NCI-H187 (cell line): ENCODE measurements at regions not wholly inside any gene's neighbourhood (a gene's known extent, or its start where the extent isn't known, plus 50 kb on each side); places are given as distances from the start of the nearest gene placed in this dataset.
A peak's percentile ranks its signal among the peaks of the same experiment; 100 is the strongest.

ENCODE experiments used
- DNase-seq, 2 experiments: peaks; one replicate each; lab custom pipeline; 2025; lab: John Stamatoyannopoulos, UW

GRCh38 chr11:13869398-13869886 is 93.1 kb upstream of the SPON1 start:
- DNase-seq = no peak

DNA sequence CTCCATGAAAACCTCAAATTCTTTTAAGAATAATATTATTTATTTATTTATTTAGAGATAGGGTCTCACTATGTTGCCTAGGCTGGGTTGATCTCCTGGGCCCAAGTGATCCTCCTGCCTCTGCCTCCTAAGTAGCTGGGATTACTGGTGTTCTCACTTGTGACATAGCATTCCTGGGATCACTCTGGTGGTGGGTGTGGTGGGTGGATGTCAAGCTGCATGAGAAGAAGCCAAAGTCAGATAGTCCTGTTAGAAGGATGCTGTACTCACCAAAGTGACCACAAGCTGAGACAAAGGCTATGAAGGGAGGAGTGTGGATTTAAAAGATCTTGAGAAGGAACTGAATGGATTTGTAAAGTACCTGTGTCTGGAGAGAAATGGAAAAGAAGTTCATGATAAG is 87.9 kb upstream of the SPON1 start:
- no peak for DNase-seq

DNA sequence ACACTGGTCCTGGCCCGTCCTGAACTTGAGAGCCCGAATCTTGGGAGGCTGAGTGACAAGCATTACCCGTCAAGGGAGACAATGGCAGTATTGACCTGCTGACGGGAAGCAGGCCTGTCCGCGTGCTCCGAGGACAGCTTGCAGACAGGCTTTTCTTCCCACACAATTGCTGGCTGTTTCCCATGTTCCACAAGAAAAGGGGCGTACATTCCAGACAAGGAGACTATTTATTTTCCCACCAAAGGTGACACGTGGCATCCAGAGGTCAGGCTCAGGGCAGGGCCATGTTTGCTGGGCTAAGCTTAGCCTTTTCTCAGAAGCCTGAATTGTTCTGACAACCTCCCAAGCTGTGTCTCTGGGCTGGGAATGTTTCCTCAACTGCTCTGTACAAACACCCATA is 86.9 kb upstream of the SPON1 start:
- DNase-seq = no peak

DNA sequence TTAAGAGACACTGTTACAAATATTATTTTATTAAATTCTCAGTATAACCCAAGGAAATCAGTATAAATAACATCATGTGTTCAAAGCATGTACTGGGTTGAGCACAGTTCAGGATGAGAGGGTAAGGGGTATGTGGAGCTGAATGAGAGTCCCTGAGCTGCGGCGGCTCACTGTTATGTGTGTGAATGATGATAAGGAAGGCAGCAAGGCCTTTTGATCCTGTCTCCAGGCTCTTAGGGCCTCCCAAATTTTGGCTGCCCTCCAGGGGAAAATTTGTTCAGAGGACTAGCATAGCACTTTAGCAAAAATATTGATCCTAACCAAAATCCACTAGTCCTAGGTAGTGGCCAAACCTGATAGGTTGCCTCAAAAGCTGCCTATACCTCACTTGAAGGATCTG is 86.1 kb upstream of the SPON1 start:
- no peak for DNase-seq

DNA sequence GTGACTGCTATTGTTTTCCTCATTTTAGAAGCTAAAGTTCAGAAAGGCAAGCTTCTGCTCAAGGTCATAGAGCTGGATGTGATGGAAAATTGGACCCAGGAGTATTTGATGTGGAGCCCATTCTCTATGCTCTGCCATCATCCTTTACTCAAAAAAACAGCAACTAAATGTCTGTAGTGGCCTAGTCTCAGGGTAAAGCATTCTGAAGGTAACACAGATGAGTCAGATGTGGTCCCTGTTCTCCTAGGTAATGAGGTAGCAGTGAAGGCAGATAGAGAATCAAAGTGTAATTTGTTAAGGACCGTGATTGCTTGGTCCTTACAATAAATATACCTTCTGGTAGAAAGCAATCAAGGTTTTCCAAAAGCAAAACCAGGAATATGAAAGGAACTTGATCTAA is 84.4 kb upstream of the SPON1 start:
- DNase-seq = no peak

- DNase-seq = no peak
Observed at GRCh38 chr11:13880634-13881033, 81.9 kb upstream of the SPON1 start.

GRCh38 chr11:13881226-13881905 is 81.2 kb upstream of the SPON1 start:
- DNase-seq = no peak

DNA sequence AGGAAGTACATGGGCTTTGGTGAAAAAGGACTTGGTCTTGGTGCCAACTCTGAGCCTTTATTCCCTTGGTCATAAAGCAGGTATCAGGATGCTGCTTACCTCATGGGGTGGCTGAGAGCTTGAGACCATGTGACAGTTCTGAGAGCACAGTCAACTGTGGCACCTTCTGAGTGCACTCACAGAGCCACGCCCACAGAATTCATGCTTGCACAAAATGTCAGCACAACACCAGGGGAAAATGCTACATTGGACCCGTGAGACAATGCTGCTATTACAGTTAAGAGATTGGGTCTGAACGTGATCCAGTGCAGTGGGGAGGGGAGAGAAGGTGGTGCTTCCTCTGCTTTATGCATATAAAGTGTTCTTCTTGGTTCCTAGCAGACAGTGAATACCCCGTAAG is 79.5 kb upstream of the SPON1 start:
- peak; percentile 58 to 84 for DNase-seq

DNA sequence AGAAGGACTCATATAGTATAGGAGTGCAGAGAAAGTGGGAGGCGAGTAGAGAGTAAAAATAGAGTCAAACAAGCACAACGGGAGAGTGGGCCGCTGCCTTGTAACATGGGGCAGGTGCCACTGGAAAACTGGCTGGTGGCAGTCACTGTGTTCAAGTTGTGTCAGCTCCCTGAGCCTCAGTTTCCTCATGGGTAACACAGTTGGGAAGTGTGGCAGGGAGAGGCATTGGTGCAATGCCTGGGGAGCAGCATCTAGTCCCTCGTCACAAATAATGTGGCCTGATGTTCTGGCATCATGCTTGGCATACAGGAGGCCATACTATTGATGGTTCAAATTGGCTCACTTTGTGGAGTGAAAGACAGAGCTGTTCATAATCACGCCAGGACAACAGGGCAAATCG is 78.9 kb upstream of the SPON1 start:
- no peak for DNase-seq

DNA sequence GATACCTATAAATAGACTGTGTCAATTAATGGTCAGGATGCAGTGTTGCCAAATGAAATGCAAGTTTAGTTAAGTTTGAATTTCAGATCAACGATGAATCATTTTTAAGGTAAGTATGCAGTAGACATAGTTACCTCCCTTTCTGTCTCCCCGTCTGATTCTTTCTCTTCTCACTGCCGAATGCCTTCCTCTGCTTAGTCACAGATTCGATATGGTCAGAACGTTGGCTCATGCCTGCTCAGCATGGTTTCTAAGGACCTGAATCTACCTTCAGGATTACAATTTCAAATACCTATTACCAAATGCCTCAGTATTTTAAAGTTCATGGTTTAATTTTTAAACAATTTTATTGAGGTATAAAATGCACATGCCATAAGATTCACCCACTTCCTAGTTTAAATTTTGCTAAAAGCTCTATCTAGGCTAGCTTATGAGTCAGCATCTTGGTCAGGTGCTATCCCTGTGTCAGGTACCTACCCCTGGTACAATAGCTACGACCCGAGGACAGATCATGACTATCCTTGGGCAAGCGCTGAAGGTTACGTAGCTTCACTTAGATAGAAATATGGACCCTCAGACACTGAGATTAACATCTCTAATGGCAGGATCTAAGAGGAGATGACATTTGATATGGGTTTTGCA is 78.2 kb upstream of the SPON1 start:
- DNase-seq = no peak

DNA sequence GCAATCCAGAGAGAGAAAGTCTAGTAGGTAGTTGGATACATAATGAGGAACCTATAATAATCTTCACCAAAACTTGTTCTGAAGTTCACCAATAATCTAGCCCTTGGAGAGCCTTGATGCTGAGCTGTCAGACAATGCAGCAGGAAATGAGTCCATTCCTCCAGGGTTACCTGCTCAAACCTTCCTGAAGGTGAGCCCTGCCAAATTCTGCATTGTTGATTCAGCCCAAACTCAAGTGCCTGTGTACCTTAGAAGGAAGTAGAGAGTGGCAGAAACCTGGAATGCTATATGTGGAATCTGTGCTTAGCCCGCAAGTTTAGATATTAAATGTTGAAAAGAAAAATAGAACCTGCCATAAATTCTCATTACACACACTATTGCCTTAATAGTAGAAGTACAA is 77.4 kb upstream of the SPON1 start:
- no peak for DNase-seq

GRCh38 chr11:13889552-13890249 is 72.8 kb upstream of the SPON1 start:
- peak; percentile 48 to 81 for DNase-seq

DNA sequence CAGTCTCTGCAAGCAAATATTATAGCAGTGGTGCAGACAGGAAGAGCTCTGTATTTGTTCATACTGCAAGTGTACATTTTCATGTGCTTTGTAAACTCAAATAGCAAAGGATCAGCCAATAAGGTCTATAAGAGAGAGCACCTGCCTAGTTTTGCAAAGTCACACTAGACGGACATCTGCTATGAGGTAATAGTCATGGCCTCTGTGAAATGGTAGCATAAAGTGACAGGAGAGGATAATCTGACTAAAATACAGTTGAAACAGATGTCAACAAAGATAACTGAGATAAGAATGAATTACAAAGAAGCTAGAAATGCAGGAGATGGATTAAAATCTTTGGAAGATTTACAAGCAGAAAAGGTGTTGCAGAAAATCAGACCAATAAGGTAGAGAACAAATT is 70.6 kb upstream of the SPON1 start:
- no peak for DNase-seq

DNA sequence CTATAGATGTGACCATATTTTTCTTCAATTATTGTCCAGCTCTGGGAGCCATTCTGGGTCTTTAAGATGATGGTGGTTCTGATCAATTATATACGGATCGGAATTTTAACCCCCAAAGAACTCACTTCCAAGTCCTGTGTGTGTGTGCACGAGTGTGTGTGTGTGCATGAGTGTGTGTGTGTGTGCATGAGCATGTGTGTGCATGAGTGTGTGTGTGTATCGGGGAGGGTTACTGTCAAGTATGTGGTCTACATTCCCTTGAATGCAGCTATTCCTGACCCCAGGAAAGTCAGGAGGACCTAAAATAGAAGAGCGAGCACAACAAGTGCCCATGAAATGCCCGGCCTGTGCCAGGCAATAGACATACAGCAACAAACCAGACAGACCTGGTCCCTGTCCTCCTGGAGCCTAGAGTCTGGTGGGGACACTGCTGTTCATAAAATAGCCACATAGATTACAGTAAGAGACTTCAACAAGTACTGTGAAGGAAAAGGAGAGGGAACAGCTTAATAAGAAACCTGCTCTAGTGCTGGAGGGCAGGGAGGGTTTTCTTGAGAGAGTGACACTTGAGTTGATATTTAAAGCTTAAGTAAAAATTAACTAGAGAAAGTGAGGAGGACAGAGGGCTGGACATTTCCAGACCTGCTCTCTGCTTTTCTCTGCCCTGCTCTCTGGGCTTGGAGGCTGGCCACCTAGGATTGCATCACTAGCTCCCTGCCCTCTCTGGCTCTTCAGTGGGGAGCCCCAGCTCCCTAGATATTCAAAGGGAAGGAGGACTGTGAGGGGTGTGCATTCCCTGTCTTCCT is 66.1 kb upstream of the SPON1 start:
- DNase-seq = no peak

DNA sequence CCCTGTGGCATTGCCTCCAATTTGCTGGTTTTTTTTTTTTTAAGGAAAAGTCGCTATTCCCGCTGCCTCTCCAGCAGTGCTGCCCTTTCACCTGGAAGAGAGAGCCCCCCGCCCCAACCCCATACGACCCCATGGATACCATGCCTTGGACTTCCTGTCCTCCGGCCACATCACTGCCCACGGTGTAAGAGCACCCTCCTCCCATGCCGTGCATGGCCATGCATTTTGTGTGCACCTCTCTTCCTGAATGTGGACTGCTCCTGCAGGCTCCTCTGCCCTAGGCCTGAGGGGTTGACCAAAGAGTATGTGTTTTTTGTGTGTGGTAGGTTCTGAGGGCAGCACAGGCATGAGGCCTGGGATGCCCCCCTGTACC is 65.6 kb upstream of the SPON1 start:
- no peak for DNase-seq

DNA sequence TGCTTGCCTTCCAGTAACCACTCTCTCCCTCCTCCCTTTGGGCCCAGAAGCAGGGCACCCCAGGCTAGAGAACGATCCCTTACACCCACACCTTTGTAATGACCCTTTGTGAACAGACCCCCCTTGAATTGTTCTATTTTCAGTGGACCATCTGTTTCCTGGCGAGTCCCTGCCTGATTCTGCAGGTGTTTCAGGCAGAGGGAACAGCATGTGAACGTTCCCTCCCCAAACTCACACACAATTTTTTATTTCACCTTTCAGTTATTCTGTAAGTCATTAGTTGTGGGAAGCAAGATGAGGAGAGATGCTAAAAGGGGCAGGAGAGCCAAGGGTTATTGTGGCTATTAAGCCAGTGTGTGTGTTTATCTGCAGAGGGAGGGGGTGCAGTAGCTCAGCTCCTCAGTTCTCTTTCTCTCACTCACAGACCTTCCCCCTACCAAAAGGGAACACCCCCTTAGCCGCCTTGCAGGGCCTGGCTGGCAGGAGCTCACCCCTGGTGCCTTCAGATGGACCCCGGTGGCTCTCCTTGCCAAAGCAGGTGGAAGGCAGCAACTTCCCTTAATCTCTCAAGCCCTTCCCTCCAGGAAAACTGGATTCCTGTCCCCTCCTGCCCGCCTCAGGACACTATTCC is 64.8 kb upstream of the SPON1 start:
- no peak for DNase-seq

DNA sequence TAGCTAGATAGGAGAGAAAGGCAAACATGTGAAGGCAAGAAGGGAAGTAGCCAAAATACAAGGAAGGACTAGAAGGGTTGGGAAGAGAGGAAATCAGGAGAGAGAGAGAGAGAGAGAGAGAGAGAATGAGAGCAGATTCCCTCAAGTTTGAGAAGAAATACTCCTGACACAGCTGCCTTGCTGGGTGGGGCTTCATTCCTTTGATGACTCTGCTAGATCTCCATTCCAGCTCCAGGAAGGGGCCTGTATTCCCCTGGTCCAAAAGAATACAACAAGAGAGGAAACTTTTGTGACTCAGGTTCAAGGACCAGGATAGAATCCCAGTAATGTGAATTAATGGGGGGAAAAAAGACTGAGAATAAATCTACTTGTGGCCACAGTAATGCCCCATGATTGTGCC is 62.9 kb upstream of the SPON1 start:
- no peak for DNase-seq

DNA sequence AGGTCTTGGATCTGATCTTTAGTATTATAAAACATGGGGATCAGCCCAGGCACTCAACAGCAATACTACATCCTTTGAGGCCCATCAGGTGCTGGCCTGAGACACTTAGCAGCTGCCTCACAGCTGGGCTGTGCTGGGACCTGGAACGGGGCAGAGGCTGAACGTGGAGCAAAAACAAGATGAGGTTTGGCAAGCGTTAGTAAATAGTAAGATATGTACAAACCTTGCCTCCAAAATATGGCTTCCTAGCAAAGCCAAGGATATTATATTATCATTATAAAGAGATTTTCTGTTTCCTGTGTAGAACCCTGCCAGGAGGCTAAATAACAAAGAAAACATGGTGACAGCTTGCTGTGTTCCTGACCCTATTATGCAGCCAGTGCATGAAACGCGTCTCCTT is 60.0 kb upstream of the SPON1 start:
- no peak for DNase-seq

GRCh38 chr11:13905137-13905781 is 57.3 kb upstream of the SPON1 start:
- no peak for DNase-seq

DNA sequence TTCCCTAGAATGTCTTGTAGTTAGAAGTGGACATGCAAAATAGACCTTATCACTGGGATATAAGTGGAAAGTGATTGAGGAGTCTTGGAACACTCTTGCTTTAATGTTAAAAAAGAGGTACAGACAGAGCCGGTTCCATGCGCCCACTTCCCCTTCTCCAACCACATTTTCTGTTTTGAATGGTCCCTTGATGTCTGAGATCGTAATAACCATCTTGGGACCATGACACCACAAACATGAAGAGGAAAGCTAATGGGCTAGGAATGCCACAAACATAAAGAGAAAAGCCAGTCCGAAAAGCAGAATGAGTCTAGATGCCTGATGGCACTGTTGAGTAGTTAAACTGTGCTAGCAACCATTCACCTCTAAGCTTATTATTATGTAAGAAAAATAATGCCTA is 54.8 kb upstream of the SPON1 start:
- no peak for DNase-seq

DNA sequence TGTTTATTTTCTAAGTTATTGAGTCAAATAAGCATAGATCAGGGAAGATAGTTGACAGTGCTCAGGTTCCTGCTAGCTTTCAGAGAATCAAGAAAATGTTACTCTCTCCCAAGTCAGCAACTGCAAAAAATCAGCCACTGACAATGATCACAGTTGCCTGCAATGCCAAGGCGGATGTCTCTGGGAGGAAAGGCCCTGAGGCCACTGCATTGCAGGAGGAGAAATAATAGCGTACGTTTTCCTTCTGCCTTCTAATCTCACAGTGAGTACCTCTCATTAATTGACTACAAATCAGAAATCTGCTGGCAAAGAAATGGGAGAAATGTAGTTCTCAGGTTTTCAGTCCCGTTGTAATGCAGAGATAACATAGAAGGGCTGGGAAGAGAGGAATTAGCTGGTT is 54.0 kb upstream of the SPON1 start:
- DNase-seq = no peak
